IMR-90 (cell line): ENCODE measurements at regions not wholly inside any gene's neighbourhood (a gene's known extent, or its start where the extent isn't known, plus 50 kb on each side); places are given as distances from the start of the nearest gene placed in this dataset.

ENCODE experiments used
- ATAC-seq: fragments of 200-7000 bp; cut with Tn5 transposase; 2 replicates; pipeline ENCODE4 v1.9.1; 2020; ENCODE audit warnings: low read depth, mild to moderate bottlenecking, moderate library complexity
- BruUV-seq: library from RNA; stranded (reverse); fragments of 400-500 nt; replicated peaks from 2 replicates; lab custom pipeline; 2021; lab: Mats Ljungman, UMichigan
- CTCF ChIA-PET: fragments of 300-600 bp; formaldehyde crosslinking; extraction: SDS; loops from one replicate; lab custom pipeline; 2021; ENCODE audit warnings: antibody characterized with exemption; lab: Yijun Ruan, JAX
- POLR2A ChIA-PET: fragments of 300-600 bp; sonication (Branson Sonifier 250); formaldehyde crosslinking; loops from one replicate; lab custom pipeline; 2022; ENCODE audit warnings: antibody characterized with exemption; ENCODE audit not compliant: unreplicated experiment; lab: Charles Lee
- DNase-seq: peaks from one replicate; pipeline ENCODE4 v3.0.0; 2013
- H2AFZ ChIP-seq: replicated peaks from 2 replicates; pipeline ENCODE3; 2013; ENCODE audit warnings: low read length, mild to moderate bottlenecking; ENCODE audit not compliant: poor library complexity
- H2AK5ac ChIP-seq: 2 replicates; pipeline ENCODE4 v1.6.1; 2013; ENCODE audit warnings: low read depth, low read length, inconsistent platforms
- H2AK9ac ChIP-seq: replicated peaks from 2 replicates; pipeline ENCODE3; 2013; ENCODE audit warnings: mild to moderate bottlenecking, low read depth, low read length, moderate library complexity; ENCODE audit not compliant: poor library complexity
- H2BK120ac ChIP-seq: 2 replicates; pipeline ENCODE4 v1.6.1; 2013; ENCODE audit warnings: low read depth, low read length, inconsistent platforms
- H2BK15ac ChIP-seq: 3 replicates; pipeline ENCODE4 v1.6.1; 2013; ENCODE audit warnings: low read depth, low read length, inconsistent platforms
- H2BK20ac ChIP-seq: 2 replicates; pipeline ENCODE4 v1.6.1; 2013; ENCODE audit warnings: low read depth, mild to moderate bottlenecking, inconsistent platforms, low read length, moderate library complexity
- H2BK5ac ChIP-seq: 2 replicates; pipeline ENCODE4 v1.6.1; 2013; ENCODE audit warnings: mild to moderate bottlenecking, low read depth, low read length, inconsistent platforms; ENCODE audit not compliant: poor library complexity, severe bottlenecking
- H3K14ac ChIP-seq: replicated peaks from 2 replicates; pipeline ENCODE4 v1.6.1; 2013; ENCODE audit warnings: low read depth, low read length, inconsistent platforms
- H3K18ac ChIP-seq: 2 replicates; pipeline ENCODE4 v1.6.1; 2013; ENCODE audit warnings: low read depth, low read length, control low read depth
- H3K23ac ChIP-seq: 2 replicates; pipeline ENCODE4 v1.6.1; 2013; ENCODE audit warnings: low read depth, low read length, inconsistent platforms
- H3K27ac ChIP-seq: 2 replicates; pipeline ENCODE4 v1.5.1; 2013; ENCODE audit warnings: mild to moderate bottlenecking, control low read depth, low read length; ENCODE audit not compliant: insufficient read depth
- H3K27me3 ChIP-seq: 2 replicates; pipeline ENCODE4 v1.6.1; 2013; ENCODE audit warnings: low read length; ENCODE audit not compliant: control insufficient read depth, insufficient read depth
- H3K36me3 ChIP-seq: 2 replicates; pipeline ENCODE4 v1.6.1; 2013; ENCODE audit warnings: low read length, mixed read lengths; ENCODE audit not compliant: control insufficient read depth, insufficient read depth
- H3K4ac ChIP-seq: 2 replicates; pipeline ENCODE4 v1.6.1; 2013; ENCODE audit warnings: low read depth, low read length, inconsistent platforms
- H3K4me1 ChIP-seq: 2 replicates; pipeline ENCODE4 v1.6.1; 2013; ENCODE audit warnings: low read length, mixed read lengths; ENCODE audit not compliant: control insufficient read depth, insufficient read depth
- H3K4me2 ChIP-seq: 2 replicates; pipeline ENCODE4 v1.6.1; 2013; ENCODE audit warnings: low read depth, mild to moderate bottlenecking, control low read depth, low read length, moderate library complexity
- H3K4me3 ChIP-seq: 2 replicates; pipeline ENCODE4 v1.5.1; 2013; ENCODE audit warnings: low read depth, mild to moderate bottlenecking, control low read depth, low read length, moderate library complexity; ENCODE audit not compliant: insufficient read depth
- H3K56ac ChIP-seq: 2 replicates; pipeline ENCODE4 v1.6.1; 2013; ENCODE audit warnings: low read length, inconsistent platforms; ENCODE audit not compliant: insufficient read depth; ENCODE audit errors: extremely low read depth
- H3K79me1 ChIP-seq, 2 experiments: 2 replicates each; pipeline ENCODE4 v1.6.1; 2013; ENCODE audit warnings: low read length in 2 of 2, inconsistent platforms in 1 of 2, low read depth in 1 of 2
- H3K9ac ChIP-seq: 2 replicates; pipeline ENCODE4 v1.6.1; 2013; ENCODE audit warnings: low read depth, low read length, control low read depth
- H3K9me1 ChIP-seq: 2 replicates; pipeline ENCODE4 v1.6.1; 2013; ENCODE audit warnings: low read length, inconsistent platforms; ENCODE audit not compliant: insufficient read depth
- H3K9me3 ChIP-seq: 2 replicates; pipeline ENCODE4 v1.6.1; 2013; ENCODE audit warnings: low read length; ENCODE audit not compliant: control insufficient read depth, insufficient read depth
- H4K20me1 ChIP-seq: 2 replicates; pipeline ENCODE4 v1.6.1; 2013; ENCODE audit warnings: low read length, inconsistent platforms; ENCODE audit not compliant: insufficient read depth
- H4K5ac ChIP-seq: 2 replicates; pipeline ENCODE4 v1.6.1; 2013; ENCODE audit warnings: mild to moderate bottlenecking, low read depth, low read length, control low read depth
- H4K8ac ChIP-seq, 2 experiments: 2 replicates each; pipeline ENCODE4 v1.6.1; 2013; ENCODE audit warnings: low read depth in 2 of 2, low read length in 2 of 2, control low read depth in 1 of 2, inconsistent platforms in 1 of 2
- H4K91ac ChIP-seq: 2 replicates; pipeline ENCODE4 v1.6.1; 2013; ENCODE audit warnings: low read depth, low read length, inconsistent platforms; ENCODE audit not compliant: insufficient read depth
- BHLHE40 ChIP-seq: fragments of 150-350 bp; IDR thresholded peaks from 2 replicates; pipeline ENCODE4 v1.6.1; 2016; ENCODE audit warnings: mild to moderate bottlenecking, low read depth, low read length
- CEBPB ChIP-seq: IDR thresholded peaks from 2 replicates; pipeline ENCODE4 v1.6.1; 2012; ENCODE audit warnings: low read depth, low read length, improper control_type of control experiment
- CHD1 ChIP-seq: IDR thresholded peaks from 2 replicates; pipeline ENCODE4 v1.6.1; 2012; ENCODE audit warnings: low read depth, low read length, improper control_type of control experiment
- CTCF ChIP-seq: conservative IDR thresholded peaks from 2 replicates; pipeline ENCODE4 v1.5.1; 2012; ENCODE audit warnings: mild to moderate bottlenecking, low read depth, low read length, improper control_type of control experiment
- ELK1 ChIP-seq: fragments of 150-350 bp; IDR thresholded peaks from 2 replicates; pipeline ENCODE4 v1.6.1; 2016; ENCODE audit warnings: low read depth, mild to moderate bottlenecking, low read length, moderate library complexity, borderline replicate concordance
- FOS ChIP-seq: fragments of 150-350 bp; IDR thresholded peaks from 2 replicates; pipeline ENCODE4 v1.6.1; 2016; ENCODE audit warnings: low read depth, low read length
- MAFK ChIP-seq: IDR thresholded peaks from 2 replicates; pipeline ENCODE4 v1.6.1; 2012; ENCODE audit warnings: low read depth, low read length, improper control_type of control experiment
- MAZ ChIP-seq: IDR thresholded peaks from 2 replicates; pipeline ENCODE4 v1.6.1; 2012; ENCODE audit warnings: low read depth, mild to moderate bottlenecking, low read length, improper control_type of control experiment, moderate library complexity, borderline replicate concordance
- MXI1 ChIP-seq: IDR thresholded peaks from 2 replicates; pipeline ENCODE4 v1.6.1; 2012; ENCODE audit warnings: low read depth, mild to moderate bottlenecking, low read length, moderate library complexity, borderline replicate concordance
- NFE2L2 ChIP-seq: fragments of 150-350 bp; IDR thresholded peaks from 2 replicates; pipeline ENCODE4 v1.6.1; 2016; ENCODE audit warnings: low read depth, mild to moderate bottlenecking, low read length
- POLR2A ChIP-seq: IDR thresholded peaks from 2 replicates; pipeline ENCODE4 v1.6.1; 2012; ENCODE audit warnings: mild to moderate bottlenecking, low read depth, low read length
- RAD21 ChIP-seq: IDR thresholded peaks from 2 replicates; pipeline ENCODE4 v1.6.1; 2012; ENCODE audit warnings: low read length, improper control_type of control experiment
- RCOR1 ChIP-seq: IDR thresholded peaks from 2 replicates; pipeline ENCODE4 v1.6.1; 2012; ENCODE audit warnings: mild to moderate bottlenecking, low read length, improper control_type of control experiment; ENCODE audit not compliant: insufficient replicate concordance
- RFX5 ChIP-seq: IDR thresholded peaks from 2 replicates; pipeline ENCODE4 v1.8.0; 2012; ENCODE audit warnings: low read depth, mild to moderate bottlenecking, low read length, moderate library complexity
- SMC3 ChIP-seq: fragments of 150-350 bp; IDR thresholded peaks from 2 replicates; pipeline ENCODE4 v1.6.1; 2016; ENCODE audit warnings: low read depth, mild to moderate bottlenecking, antibody characterized with exemption, low read length, moderate library complexity
- USF2 ChIP-seq: fragments of 150-350 bp; IDR thresholded peaks from 2 replicates; pipeline ENCODE4 v1.6.1; 2017; ENCODE audit warnings: mild to moderate bottlenecking, antibody characterized with exemption, low read length, low read depth
- WGBS, 2 experiments: methylation state at CpG; one replicate each; pipeline versions ENCODE4 v1.1.5 to v1.1.7; 2013; ENCODE audit warnings: missing lambda C conversion rate in 2 of 2; ENCODE audit not compliant: insufficient read length in 1 of 2; ENCODE audit errors: extremely low coverage in 2 of 2; 5-methylcytosine and 5-hydroxymethylcytosine counted together
- dilution Hi-C: fragments of 300-500 bp; cut with HindIII; formaldehyde crosslinking; loops from one replicate; pipeline ENCODE4 v1.14.3; 2018; ENCODE audit warnings: low sequenced_read_pairs; ENCODE audit not compliant: unreplicated experiment
- in situ Hi-C: fragments of 300-500 bp; cut with MboI; formaldehyde crosslinking; loops from 3 replicates; pipeline ENCODE4 v1.14.3; 2019; ENCODE audit warnings: low sequenced_read_pairs, inconsistent platforms, mixed read lengths
- intact Hi-C: fragments of 100-400 bp; cut with micrococcal nuclease; formaldehyde crosslinking; loops from 2 replicates; pipeline ENCODE4 v1.10.0; 2022

GRCh38 chr4:30653291-30653690 is 66.9 kb upstream of the PCDH7 start:
- WGBS, 2 experiments: no CpG with 5 or more reads among the region's 1 CpG
- no peaks in the 10 kb centered on the region for H4K20me1 ChIP-seq
- no peak overlapping the region for H3K4me2 ChIP-seq
- H2BK5ac ChIP-seq: no peak overlapping the region
- H3K56ac ChIP-seq: no peak overlapping the region
- H3K9ac ChIP-seq: no peak overlapping the region
- H2AK9ac ChIP-seq: no peak overlapping the region
- CTCF ChIA-PET: no interaction called here
- H4K91ac ChIP-seq: no peak overlapping the region
- H3K23ac ChIP-seq: no peak overlapping the region
- H3K4ac ChIP-seq: no peak overlapping the region
- intact Hi-C loops: no loop called here
- H3K79me1 ChIP-seq: no peaks in the 10 kb centered on the region
- no peak overlapping the region for H3K27ac ChIP-seq
- POLR2A ChIA-PET: no interaction called here
- DNase-seq: no peak
- dilution Hi-C loops: no loop called here
- no peak overlapping the region for H3K4me3 ChIP-seq
- H3K27me3 ChIP-seq: no peaks in the 10 kb centered on the region
- no peak overlapping the region for H4K5ac ChIP-seq
- no peaks in the 10 kb centered on the region for H3K9me1 ChIP-seq
- no peak overlapping the region for H2BK120ac ChIP-seq
- H2BK15ac ChIP-seq: no peak overlapping the region
- no peak overlapping the region for H2AFZ ChIP-seq
- no peaks in the 10 kb centered on the region for H3K4me1 ChIP-seq
- no peak overlapping the region for H4K8ac ChIP-seq
- in situ Hi-C loops: no loop called here
- no peak overlapping the region for H3K18ac ChIP-seq
- ATAC-seq: no peak
- no peaks in the 10 kb centered on the region for H3K36me3 ChIP-seq
- BruUV-seq: no TSS peak
- H2BK20ac ChIP-seq: no peak overlapping the region
- no peak for TF ChIP-seq ELK1
- no peak for TF ChIP-seq USF2
- TF ChIP-seq MAZ: no peak
- no peak for TF ChIP-seq MXI1
- TF ChIP-seq RCOR1: no peak
- TF ChIP-seq FOS: no peak
- TF ChIP-seq MAFK: no peak
- no peak for TF ChIP-seq BHLHE40
- TF ChIP-seq NFE2L2: no peak
- no peak for TF ChIP-seq RFX5
- no peak for TF ChIP-seq CEBPB
- TF ChIP-seq CHD1: no peak
- TF ChIP-seq CTCF: no peak
- no peak for TF ChIP-seq SMC3
- no peak for TF ChIP-seq POLR2A
- TF ChIP-seq RAD21: no peak
- no peak overlapping the region for H3K14ac ChIP-seq
- no peak overlapping the region for H2AK5ac ChIP-seq
- H3K9me3 ChIP-seq: no peaks in the 10 kb centered on the region
